Activated CD4-positive, alpha-beta T cell treated with anti-CD3 and anti-CD28 coated beads for 36 hours (primary cell): ENCODE measurements at regions not wholly inside any gene's neighbourhood (a gene's known extent, or its start where the extent isn't known, plus 50 kb on each side); places are given as distances from the start of the nearest gene placed in this dataset.

Experiments used
- ATAC-seq: fragments of 200-7000 bp; cut with Tn5 transposase; one replicate; pipeline ENCODE4 v1.10.0; 2021; ENCODE audit warnings: mild to moderate bottlenecking, moderate library complexity
- CTCF ChIA-PET: fragments of 350-600 bp; sonication (Branson Sonifier 250); formaldehyde crosslinking; loops from one replicate; lab custom pipeline; 2021; ENCODE audit warnings: antibody characterized with exemption; lab: Charles Lee
- POLR2A ChIA-PET: fragments of 350-600 bp; sonication (Branson Sonifier 250); formaldehyde crosslinking; loops from one replicate; lab custom pipeline; 2021; ENCODE audit warnings: antibody characterized with exemption, inconsistent platforms; lab: Charles Lee
- DNase-seq: peaks from one replicate; pipeline ENCODE4 v3.0.0-alpha.2; 2020
- H3K27ac Mint-ChIP-seq: one replicate; pipeline ENCODE4 v1.8.0; 2021; ENCODE audit warnings: mixed read lengths
- H3K27me3 Mint-ChIP-seq: one replicate; pipeline ENCODE4 v1.8.0; 2021; ENCODE audit warnings: mixed read lengths
- H3K36me3 Mint-ChIP-seq: one replicate; pipeline ENCODE4 v1.8.0; 2021; ENCODE audit warnings: low read depth, mixed read lengths
- H3K4me1 Mint-ChIP-seq: one replicate; pipeline ENCODE4 v1.8.0; 2021; ENCODE audit warnings: mixed read lengths
- H3K4me3 Mint-ChIP-seq: one replicate; pipeline ENCODE4 v1.8.0; 2021; ENCODE audit warnings: mild to moderate bottlenecking, moderate library complexity, mixed read lengths
- H3K9me3 Mint-ChIP-seq: one replicate; pipeline ENCODE4 v1.8.0; 2021; ENCODE audit warnings: low read depth, mixed read lengths
- intact Hi-C, 2 experiments: fragments of 100-400 bp; cut with DNase I in 1 of 2; cut with micrococcal nuclease in 1 of 2; formaldehyde crosslinking; loops; one replicate each; pipeline versions ENCODE4 v1.14.2 to v1.15.1; 2022 to 2024; cut with DNase I, micrococcal nuclease

GRCh38 chr4:45554423-45554822 lies 569.4 kb downstream of the GABRG1 start:
- H3K4me3 Mint-ChIP-seq = no peak overlapping the region
- no peaks in the 10 kb centered on the region for H3K27me3 Mint-ChIP-seq
- no peaks in the 10 kb centered on the region for H3K36me3 Mint-ChIP-seq
- ChIA-PET CTCF (no interaction called here), POLR2A (no interaction called here)
- ATAC-seq = no peak
- H3K9me3 Mint-ChIP-seq = peaks cover 7% of the 10 kb centered on the region
- no peak overlapping the region for H3K27ac Mint-ChIP-seq
- H3K4me1 Mint-ChIP-seq = no peaks in the 10 kb centered on the region
- DNase-seq = no peak
- intact Hi-C loops = no loop called here

GRCh38 chr4:45550766-45551366 lies 573.0 kb downstream of the GABRG1 start:
- DNase-seq (no peak), ATAC-seq (no peak)
- no peak overlapping the region for H3K4me3 Mint-ChIP-seq
- CTCF ChIA-PET = no interaction called here
- no peak overlapping the region for H3K27ac Mint-ChIP-seq
- H3K9me3 Mint-ChIP-seq = peaks cover 9% of the 10 kb centered on the region
- POLR2A ChIA-PET = interaction anchor here (0.6 kb wide), 1 partner anchor 38 kb away, joined by 4 read pairs; no protein-coding TSS in a partner anchor
- H3K27me3 Mint-ChIP-seq = no peaks in the 10 kb centered on the region
- no peaks in the 10 kb centered on the region for H3K4me1 Mint-ChIP-seq
- H3K36me3 Mint-ChIP-seq = no peaks in the 10 kb centered on the region
- intact Hi-C loops = no loop called here

GRCh38 chr4:45539142-45539814 lies 584.6 kb downstream of the GABRG1 start:
- ATAC-seq = no peak
- H3K4me3 Mint-ChIP-seq = no peak overlapping the region
- POLR2A ChIA-PET = interaction anchor here (0.6 kb wide), 1 partner anchor 1691 kb away, joined by 6 read pairs; no protein-coding TSS in a partner anchor

GRCh38 chr4:45530498-45530897 lies 593.4 kb downstream of the GABRG1 start:
- H3K36me3 Mint-ChIP-seq = no peaks in the 10 kb centered on the region
- H3K4me3 Mint-ChIP-seq = no peak overlapping the region
- peaks cover 10% of the 10 kb centered on the region for H3K9me3 Mint-ChIP-seq
- no peaks in the 10 kb centered on the region for H3K4me1 Mint-ChIP-seq
- no peak overlapping the region for H3K27ac Mint-ChIP-seq
- ChIA-PET POLR2A (no interaction called here), CTCF (no interaction called here)
- DNase-seq (no peak), ATAC-seq (no peak)
- intact Hi-C loops = no loop called here
- H3K27me3 Mint-ChIP-seq = no peaks in the 10 kb centered on the region

More at GRCh38 chr4:45539142-45539814, 584.6 kb downstream of the GABRG1 start:
- no peaks in the 10 kb centered on the region for H3K36me3 Mint-ChIP-seq
- intact Hi-C loops = no loop called here
- H3K4me1 Mint-ChIP-seq = no peaks in the 10 kb centered on the region
- no peak for DNase-seq
- H3K27me3 Mint-ChIP-seq = no peaks in the 10 kb centered on the region
- H3K27ac Mint-ChIP-seq = no peak overlapping the region
- peaks cover 13% of the 10 kb centered on the region for H3K9me3 Mint-ChIP-seq
- CTCF ChIA-PET = interaction anchor here (0.7 kb wide), 1 partner anchor 1090 kb away, joined by 3 read pairs; no protein-coding TSS in a partner anchor

GRCh38 chr4:45527160-45527559 lies 596.7 kb downstream of the GABRG1 start:
- ATAC-seq = no peak

GRCh38 chr4:45518832-45519231 lies 605.0 kb downstream of the GABRG1 start:
- no peak for ATAC-seq
- Mint-ChIP-seq H3K9me3 (peaks cover 7% of the 10 kb centered on the region), H3K36me3 (no peaks in the 10 kb centered on the region), H3K27me3 (no peaks in the 10 kb centered on the region), H3K4me3 (no peak overlapping the region), H3K4me1 (no peaks in the 10 kb centered on the region), H3K27ac (no peak overlapping the region)
- ChIA-PET POLR2A (no interaction called here), CTCF (no interaction called here)
- intact Hi-C loops = no loop called here
- no peak for DNase-seq

More at GRCh38 chr4:45527160-45527559, 596.7 kb downstream of the GABRG1 start:
- H3K4me3 Mint-ChIP-seq = no peak overlapping the region
- H3K4me1 Mint-ChIP-seq = no peaks in the 10 kb centered on the region
- no peaks in the 10 kb centered on the region for H3K36me3 Mint-ChIP-seq
- CTCF ChIA-PET = no interaction called here
- peaks cover 9% of the 10 kb centered on the region for H3K9me3 Mint-ChIP-seq
- no peak overlapping the region for H3K27ac Mint-ChIP-seq
- no peak for DNase-seq
- no peaks in the 10 kb centered on the region for H3K27me3 Mint-ChIP-seq
- intact Hi-C loops = no loop called here
- POLR2A ChIA-PET = no interaction called here

- Mint-ChIP-seq H3K9me3 (peaks cover 4% of the 10 kb centered on the region), H3K4me1 (no peaks in the 10 kb centered on the region), H3K4me3 (no peak overlapping the region), H3K36me3 (no peaks in the 10 kb centered on the region), H3K27ac (no peak overlapping the region), H3K27me3 (no peaks in the 10 kb centered on the region)
- ChIA-PET CTCF (no interaction called here), POLR2A (no interaction called here)
- intact Hi-C loops = no loop called here
- DNase-seq (no peak), ATAC-seq (no peak)
These were observed 621.4 kb downstream of the GABRG1 start for GRCh38 chr4:45502471-45502870.

- DNase-seq (no peak), ATAC-seq (no peak)
- no peaks in the 10 kb centered on the region for H3K27me3 Mint-ChIP-seq
- ChIA-PET CTCF (no interaction called here), POLR2A (no interaction called here)
- intact Hi-C loops = no loop called here
- no peaks in the 10 kb centered on the region for H3K4me1 Mint-ChIP-seq
- no peak overlapping the region for H3K27ac Mint-ChIP-seq
- H3K4me3 Mint-ChIP-seq = no peak overlapping the region
- H3K9me3 Mint-ChIP-seq = no peaks in the 10 kb centered on the region
- H3K36me3 Mint-ChIP-seq = no peaks in the 10 kb centered on the region
These were observed 639.1 kb downstream of the GABRG1 start for GRCh38 chr4:45484740-45485139.

- no peaks in the 10 kb centered on the region for H3K27me3 Mint-ChIP-seq
- CTCF ChIA-PET = no interaction called here
- H3K9me3 Mint-ChIP-seq = no peaks in the 10 kb centered on the region
- POLR2A ChIA-PET = no interaction called here
- no peak overlapping the region for H3K27ac Mint-ChIP-seq
- no peaks in the 10 kb centered on the region for H3K4me1 Mint-ChIP-seq
- H3K4me3 Mint-ChIP-seq = no peak overlapping the region
- ATAC-seq = no peak
- no peak for DNase-seq
- intact Hi-C loops = no loop called here
- no peaks in the 10 kb centered on the region for H3K36me3 Mint-ChIP-seq
These were observed 641.5 kb downstream of the GABRG1 start for GRCh38 chr4:45482346-45482745.

- H3K36me3 Mint-ChIP-seq = no peaks in the 10 kb centered on the region
- H3K27ac Mint-ChIP-seq = no peak overlapping the region
- H3K4me3 Mint-ChIP-seq = no peak overlapping the region
- no peaks in the 10 kb centered on the region for H3K4me1 Mint-ChIP-seq
- ATAC-seq = no peak
- ChIA-PET POLR2A (no interaction called here), CTCF (no interaction called here)
- DNase-seq = no peak
- no peaks in the 10 kb centered on the region for H3K27me3 Mint-ChIP-seq
- peaks cover 6% of the 10 kb centered on the region for H3K9me3 Mint-ChIP-seq
- intact Hi-C loops = no loop called here
These were observed 646.5 kb downstream of the GABRG1 start for GRCh38 chr4:45477311-45477733.

GRCh38 chr4:45475548-45475947 lies 648.3 kb downstream of the GABRG1 start:
- intact Hi-C loops = no loop called here
- no peak overlapping the region for H3K27ac Mint-ChIP-seq
- no peak overlapping the region for H3K4me3 Mint-ChIP-seq
- ATAC-seq (no peak), DNase-seq (no peak)
- CTCF ChIA-PET = interaction anchor here (0.9 kb wide), 1 partner anchor 265 kb away, joined by 3 read pairs; no protein-coding TSS in a partner anchor
- peaks cover 6% of the 10 kb centered on the region for H3K9me3 Mint-ChIP-seq
- H3K36me3 Mint-ChIP-seq = no peaks in the 10 kb centered on the region
- no peaks in the 10 kb centered on the region for H3K27me3 Mint-ChIP-seq
- POLR2A ChIA-PET = no interaction called here
- no peaks in the 10 kb centered on the region for H3K4me1 Mint-ChIP-seq

GRCh38 chr4:45472490-45472889 lies 651.4 kb downstream of the GABRG1 start:
- ChIA-PET POLR2A (no interaction called here), CTCF (no interaction called here)
- H3K36me3 Mint-ChIP-seq = no peaks in the 10 kb centered on the region
- no peak for DNase-seq
- no peak for ATAC-seq
- no peaks in the 10 kb centered on the region for H3K4me1 Mint-ChIP-seq
- H3K27me3 Mint-ChIP-seq = no peaks in the 10 kb centered on the region
- peaks cover 6% of the 10 kb centered on the region for H3K9me3 Mint-ChIP-seq
- H3K27ac Mint-ChIP-seq = no peak overlapping the region
- H3K4me3 Mint-ChIP-seq = no peak overlapping the region
- intact Hi-C loops = no loop called here
